K562 (cell line): ENCODE measurements at regions not wholly inside any gene's neighbourhood (a gene's known extent, or its start where the extent isn't known, plus 50 kb on each side); places are given as distances from the start of the nearest gene placed in this dataset.

ENCODE experiments used
- ATAC-seq: fragments of 200-7000 bp; cut with Tn5 transposase; 3 replicates; pipeline ENCODE4 v1.9.1; 2020; ENCODE audit warnings: moderate library complexity
- BruUV-seq: library from RNA; stranded (reverse); fragments of 400-500 nt; replicated peaks from 2 replicates; lab custom pipeline; 2021; lab: Mats Ljungman, UMichigan
- CTCF ChIA-PET: fragments of 300-600 bp; formaldehyde crosslinking; extraction: SDS; loops from one replicate; lab custom pipeline; 2021; ENCODE audit warnings: low intra/inter-chr PET ratio; lab: Yijun Ruan, JAX
- POLR2A ChIA-PET: fragments of 300-600, 350-650 bp; sonication (Branson Sonifier 250); formaldehyde crosslinking; extraction: SDS; loops from one replicate; lab custom pipeline; 2021; ENCODE audit warnings: antibody characterized with exemption, inconsistent platforms; lab: Yijun Ruan, JAX
- DNase-seq, 4 experiments: peaks; one replicate each; pipeline versions ENCODE4 v3.0.0 to v3.0.0-alpha.2; 2011 to 2018; ENCODE audit warnings: low spot score in 3 of 4, mixed read lengths in 3 of 4; ENCODE audit errors: extremely low read depth in 1 of 4
- FAIRE-seq: peaks from 2 replicates; lab custom pipeline; 2011; peaks lifted over from hg19 to GRCh38; lab: Jason Lieb, UNC
- H2AFZ ChIP-seq: 2 replicates; pipeline ENCODE4 v1.6.0; 2011; ENCODE audit warnings: low read depth, low read length, control low read depth, inconsistent platforms
- H3K27ac ChIP-seq: fragments of 200-600 bp; 3 replicates; pipeline ENCODE4 v1.8.0; 2011; ENCODE audit warnings: low read depth, mild to moderate bottlenecking, control low read depth, inconsistent platforms, low read length, moderate library complexity, mixed read lengths; ENCODE audit errors: extremely low read depth
- H3K27me3 ChIP-seq, 2 experiments: fragments of 300-600 bp in 1 of 2; 2 replicates in 1 of 2; 3 replicates in 1 of 2; pipeline versions ENCODE4 v1.6.0 to v1.8.0; 2011; ENCODE audit warnings: inconsistent platforms in 2 of 2, low read length in 2 of 2, mild to moderate bottlenecking in 1 of 2, mixed read lengths in 1 of 2, moderate library complexity in 1 of 2; ENCODE audit not compliant: control insufficient read depth in 2 of 2, insufficient read depth in 2 of 2
- H3K36me3 ChIP-seq: fragments of 300-600 bp; 3 replicates; pipeline ENCODE4 v1.8.0; 2011; ENCODE audit warnings: mild to moderate bottlenecking, low read length, inconsistent platforms; ENCODE audit not compliant: control insufficient read depth, insufficient read depth
- H3K4me1 ChIP-seq, 2 experiments: fragments of 200-600 bp in 1 of 2; replicated peaks in 1 of 2; 2 replicates in 1 of 2; 3 replicates in 1 of 2; pipeline versions ENCODE4 v1.5.1 to v1.8.0; 2011; ENCODE audit warnings: inconsistent platforms in 2 of 2, low read length in 2 of 2, mild to moderate bottlenecking in 1 of 2, mixed read lengths in 1 of 2, moderate library complexity in 1 of 2; ENCODE audit not compliant: control insufficient read depth in 2 of 2, insufficient read depth in 2 of 2
- H3K4me2 ChIP-seq: 2 replicates; pipeline ENCODE4 v1.6.1; 2011; ENCODE audit warnings: low read length, control low read depth, inconsistent platforms, mixed read lengths; ENCODE audit not compliant: insufficient read depth
- H3K4me3 ChIP-seq: fragments of 200-600 bp; sonication (generic), shearing (Covaris generic); 2 replicates; pipeline ENCODE4 v1.5.1; 2016; ENCODE audit warnings: control low read depth, inconsistent platforms
- H3K79me2 ChIP-seq: fragments of 200-600 bp; 3 replicates; pipeline ENCODE4 v1.8.0; 2011; ENCODE audit warnings: low read length, inconsistent platforms; ENCODE audit not compliant: control insufficient read depth, insufficient read depth
- H3K9ac ChIP-seq, 2 experiments: 2 replicates each; pipeline versions ENCODE4 v1.6.0 to v1.6.1; 2011; ENCODE audit warnings: low read depth in 2 of 2, low read length in 2 of 2, control low read depth in 1 of 2, inconsistent platforms in 1 of 2, mild to moderate bottlenecking in 1 of 2, mixed read lengths in 1 of 2; ENCODE audit not compliant: insufficient read depth in 1 of 2
- H3K9me1 ChIP-seq: one replicate; pipeline ENCODE4 v1.6.0; 2011; ENCODE audit warnings: inconsistent platforms, mild to moderate bottlenecking, low read length, moderate library complexity; ENCODE audit not compliant: control insufficient read depth, insufficient read depth
- H3K9me3 ChIP-seq: replicated peaks from 2 replicates; pipeline ENCODE4 v1.5.1; 2011; ENCODE audit warnings: low read depth, low read length, inconsistent platforms; ENCODE audit not compliant: control insufficient read depth, insufficient read depth
- H4K20me1 ChIP-seq: replicated peaks from 2 replicates; pipeline ENCODE4 v1.6.1; 2011; ENCODE audit warnings: low read length, inconsistent platforms, mixed read lengths; ENCODE audit not compliant: control insufficient read depth, insufficient read depth
- CAMTA2 ChIP-seq: fragments of 250-450 bp; sonication (Bioruptor Pico); conservative IDR thresholded peaks from 2 replicates; pipeline ENCODE4 v1.5.1; 2022
- CCAR2 ChIP-seq: fragments of 200-400 bp; formaldehyde crosslinking; IDR thresholded peaks from 2 replicates; pipeline ENCODE4 v1.6.1; 2017; ENCODE audit warnings: mild to moderate bottlenecking, low read depth, low read length
- HNRNPL ChIP-seq: fragments of 200-400 bp; formaldehyde crosslinking; IDR thresholded peaks from 2 replicates; pipeline ENCODE4 v1.6.1; 2017; ENCODE audit warnings: low read depth, mild to moderate bottlenecking, low read length
- MTA2 ChIP-seq: fragments of 450-650 bp; IDR thresholded peaks from 2 replicates; pipeline ENCODE4 v1.6.1; 2016; ENCODE audit warnings: low read depth
- PTRF ChIP-seq: fragments of 450-650 bp; IDR thresholded peaks from 2 replicates; pipeline ENCODE4 v1.6.1; 2016; ENCODE audit warnings: mild to moderate bottlenecking, missing genetic modification characterization, missing compliant biosample characterization
- SIRT6 ChIP-seq: IDR thresholded peaks from one replicate; pipeline ENCODE4 v1.6.1; 2012; ENCODE audit warnings: low read depth, mild to moderate bottlenecking, control low read depth, inconsistent platforms, low read length, moderate library complexity
- XRCC5 ChIP-seq: fragments of 200-400 bp; formaldehyde crosslinking; IDR thresholded peaks from 2 replicates; pipeline ENCODE4 v1.6.1; 2017; ENCODE audit warnings: low read depth, mild to moderate bottlenecking, low read length
- ZKSCAN8 ChIP-seq: fragments of 200-800 bp; sonication (Bioruptor generic); IDR thresholded peaks from 2 replicates; pipeline ENCODE4 v1.6.1; 2016; ENCODE audit warnings: missing genetic modification characterization, missing compliant biosample characterization
- WGBS: fragments of 100-300 bp; shearing (Covaris generic); methylation state at CpG from one replicate; pipeline ENCODE4 v1.1.6; 2016; ENCODE audit warnings: low coverage, mixed read lengths; ENCODE audit not compliant: insufficient coverage; ENCODE audit errors: missing lambda C conversion rate; 5-methylcytosine and 5-hydroxymethylcytosine counted together
- in situ Hi-C: fragments of 300-500 bp; cut with MboI; formaldehyde crosslinking; loops from 4 replicates; pipeline ENCODE4 v1.15.0; 2018; ENCODE audit warnings: inconsistent platforms, mixed read lengths
- intact Hi-C: fragments of 100-400 bp; cut with micrococcal nuclease; formaldehyde crosslinking; loops from 2 replicates; pipeline ENCODE4 v1.14.2; 2022
- TF ChIP-seq, protein P1 (sequence below): IDR thresholded peaks from 3 replicates; pipeline ENCODE4 v1.6.1; 2011; ENCODE audit warnings: borderline replicate concordance, mild to moderate bottlenecking, moderate library complexity; ENCODE audit not compliant: insufficient read length; ENCODE audit errors: extremely low read depth
- TF ChIP-seq, protein P2 (sequence below): IDR thresholded peaks from 2 replicates; pipeline ENCODE4 v1.6.1; 2011; ENCODE audit not compliant: insufficient read length; ENCODE audit errors: extremely low read depth
- TF ChIP-seq, protein P3 (sequence below): fragments of 250-450 bp; sonication (Bioruptor Pico); IDR thresholded peaks from 2 replicates; pipeline ENCODE4 v1.8.0; 2021; ENCODE audit warnings: borderline replicate concordance, mild to moderate bottlenecking, moderate library complexity; ENCODE audit not compliant: poor library complexity, severe bottlenecking

DNA sequence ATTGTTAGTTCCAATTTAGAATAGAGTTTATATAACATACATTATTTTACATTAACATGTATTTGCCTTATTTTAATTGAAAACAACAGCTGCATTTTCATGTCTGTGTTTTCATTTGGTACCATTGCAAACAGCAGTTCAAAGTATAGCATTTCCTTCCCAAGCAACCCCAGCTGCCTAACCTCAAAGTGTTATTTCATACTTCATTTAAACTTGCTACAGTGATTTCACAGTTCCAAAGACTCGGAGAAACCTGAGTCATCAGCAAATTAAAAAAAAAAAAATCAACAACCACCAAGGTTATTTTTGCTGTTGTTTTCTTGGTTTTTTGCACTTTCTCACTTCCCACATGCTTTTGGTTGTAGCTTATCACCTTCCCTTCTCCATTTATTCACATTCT is 236.5 kb upstream of the SPHKAP start:
- Histone ChIP-seq H3K4me1 (no peaks in the 10 kb centered on the region), H3K4me2 (no peak overlapping the region), H3K27ac (no peak overlapping the region), H3K27me3 (no peaks in the 10 kb centered on the region)
- no TSS peak for BruUV-seq
- ATAC-seq = no peak
- POLR2A ChIA-PET = no interaction called here
- in situ Hi-C loops = no loop called here
- TF ChIP-seq MTA2 = no peak
- no peak for TF ChIP-seq PTRF (tag)
- TF ChIP-seq HNRNPL = no peak
- TF ChIP-seq SIRT6 = no peak
- TF ChIP-seq ZKSCAN8 = no peak
- TF ChIP-seq, protein P1, sequence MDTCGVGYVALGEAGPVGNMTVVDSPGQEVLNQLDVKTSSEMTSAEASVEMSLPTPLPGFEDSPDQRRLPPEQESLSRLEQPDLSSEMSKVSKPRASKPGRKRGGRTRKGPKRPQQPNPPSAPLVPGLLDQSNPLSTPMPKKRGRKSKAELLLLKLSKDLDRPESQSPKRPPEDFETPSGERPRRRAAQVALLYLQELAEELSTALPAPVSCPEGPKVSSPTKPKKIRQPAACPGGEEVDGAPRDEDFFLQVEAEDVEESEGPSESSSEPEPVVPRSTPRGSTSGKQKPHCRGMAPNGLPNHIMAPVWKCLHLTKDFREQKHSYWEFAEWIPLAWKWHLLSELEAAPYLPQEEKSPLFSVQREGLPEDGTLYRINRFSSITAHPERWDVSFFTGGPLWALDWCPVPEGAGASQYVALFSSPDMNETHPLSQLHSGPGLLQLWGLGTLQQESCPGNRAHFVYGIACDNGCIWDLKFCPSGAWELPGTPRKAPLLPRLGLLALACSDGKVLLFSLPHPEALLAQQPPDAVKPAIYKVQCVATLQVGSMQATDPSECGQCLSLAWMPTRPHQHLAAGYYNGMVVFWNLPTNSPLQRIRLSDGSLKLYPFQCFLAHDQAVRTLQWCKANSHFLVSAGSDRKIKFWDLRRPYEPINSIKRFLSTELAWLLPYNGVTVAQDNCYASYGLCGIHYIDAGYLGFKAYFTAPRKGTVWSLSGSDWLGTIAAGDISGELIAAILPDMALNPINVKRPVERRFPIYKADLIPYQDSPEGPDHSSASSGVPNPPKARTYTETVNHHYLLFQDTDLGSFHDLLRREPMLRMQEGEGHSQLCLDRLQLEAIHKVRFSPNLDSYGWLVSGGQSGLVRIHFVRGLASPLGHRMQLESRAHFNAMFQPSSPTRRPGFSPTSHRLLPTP = no peak
- TF ChIP-seq, protein P2, sequence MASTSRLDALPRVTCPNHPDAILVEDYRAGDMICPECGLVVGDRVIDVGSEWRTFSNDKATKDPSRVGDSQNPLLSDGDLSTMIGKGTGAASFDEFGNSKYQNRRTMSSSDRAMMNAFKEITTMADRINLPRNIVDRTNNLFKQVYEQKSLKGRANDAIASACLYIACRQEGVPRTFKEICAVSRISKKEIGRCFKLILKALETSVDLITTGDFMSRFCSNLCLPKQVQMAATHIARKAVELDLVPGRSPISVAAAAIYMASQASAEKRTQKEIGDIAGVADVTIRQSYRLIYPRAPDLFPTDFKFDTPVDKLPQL = no peak
- TF ChIP-seq CCAR2 = no peak
- no peak for TF ChIP-seq XRCC5
- TF ChIP-seq CAMTA2 (CRISPR knock-in tag) = no peak
- TF ChIP-seq, protein P3, sequence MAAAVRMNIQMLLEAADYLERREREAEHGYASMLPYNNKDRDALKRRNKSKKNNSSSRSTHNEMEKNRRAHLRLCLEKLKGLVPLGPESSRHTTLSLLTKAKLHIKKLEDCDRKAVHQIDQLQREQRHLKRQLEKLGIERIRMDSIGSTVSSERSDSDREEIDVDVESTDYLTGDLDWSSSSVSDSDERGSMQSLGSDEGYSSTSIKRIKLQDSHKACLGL = no peak
- TF ChIP-seq, all 486 proteins: peak for 0
- WGBS = 0% methylated on average over 1 of the region's 1 CpG
- no peaks in the 10 kb centered on the region; the same call in 1 of the 2 replicates for H3K9me3 ChIP-seq
- no peaks in the 10 kb centered on the region for H3K9me1 ChIP-seq
- H3K79me2 ChIP-seq = no peaks in the 10 kb centered on the region
- no peak overlapping the region for H3K9ac ChIP-seq
- no peaks in the 10 kb centered on the region for H4K20me1 ChIP-seq
- CTCF ChIA-PET = no interaction called here
- no peaks in the 10 kb centered on the region for H3K36me3 ChIP-seq
- intact Hi-C loops = no loop called here
- no peak for DNase-seq
- H3K4me3 ChIP-seq = no peak overlapping the region
- H2AFZ ChIP-seq = no peak overlapping the region
- FAIRE-seq = no peak
